ENCODE measurements at regions not wholly inside any gene's neighbourhood (a gene's known extent, or its start where the extent isn't known, plus 50 kb on each side); places are given as distances from the start of the nearest gene placed in this dataset.
A peak's percentile ranks its signal among the peaks of the same experiment; 100 is the strongest.
"Not testable (repeated sequence)": the region's sequence is repeated elsewhere in the genome, so short reads cannot be mapped to it uniquely, and the experiment has no call there.

GRCh38 chr15:37397266-37398022 is 297.1 kb upstream of the MEIS2 start:
- no peak for DNase-seq (ENCODE audit: low spot score)
- FAIRE-seq = no peak

- no peak for DNase-seq (ENCODE audit: low spot score)
- no peak for FAIRE-seq
These were observed 315.8 kb upstream of the MEIS2 start for GRCh38 chr15:37416103-37416502.

- DNase-seq (ENCODE audit: low spot score) (peak; percentile 8), FAIRE-seq (no peak)
These were observed 325.2 kb upstream of the MEIS2 start for GRCh38 chr15:37425541-37425940.

- DNase-seq (ENCODE audit: low spot score); FAIRE-seq: not testable (repeated sequence)
These were observed 327.0 kb upstream of the MEIS2 start for GRCh38 chr15:37427393-37427792.

- FAIRE-seq (no peak), DNase-seq (ENCODE audit: low spot score) (no peak)
These were observed 346.6 kb upstream of the MEIS2 start for GRCh38 chr15:37446921-37447320.

GRCh38 chr15:37452498-37452897 is 352.1 kb upstream of the MEIS2 start:
- FAIRE-seq = no peak
- DNase-seq (ENCODE audit: low spot score) = no peak

GRCh38 chr15:37480482-37480881 is 380.1 kb upstream of the MEIS2 start:
- FAIRE-seq = no peak

GRCh38 chr15:37481126-37481525 is 380.8 kb upstream of the MEIS2 start:
- FAIRE-seq = no peak
- DNase-seq (ENCODE audit: low spot score) = no peak

More at GRCh38 chr15:37480482-37480881, 380.1 kb upstream of the MEIS2 start:
- DNase-seq (ENCODE audit: low spot score) = no peak

GRCh38 chr15:37483779-37484178 is 383.4 kb upstream of the MEIS2 start:
- FAIRE-seq (no peak), DNase-seq (ENCODE audit: low spot score) (no peak)

GRCh38 chr15:37485056-37485455 is 384.7 kb upstream of the MEIS2 start:
- no peak for FAIRE-seq
- DNase-seq (ENCODE audit: low spot score) = no peak

GRCh38 chr15:37490707-37491106 is 390.4 kb upstream of the MEIS2 start:
- no peak for DNase-seq (ENCODE audit: low spot score)
- no peak for FAIRE-seq

- DNase-seq (ENCODE audit: low spot score) (no peak), FAIRE-seq (no peak)
These were observed 416.3 kb upstream of the MEIS2 start for GRCh38 chr15:37516621-37517020.

- DNase-seq (ENCODE audit: low spot score) (no peak), FAIRE-seq (no peak)
These were observed 417.0 kb upstream of the MEIS2 start for GRCh38 chr15:37517191-37517895.

- FAIRE-seq = no peak
- no peak for DNase-seq (ENCODE audit: low spot score)
These were observed 416.0 kb upstream of the TMCO5A start for GRCh38 chr15:37518436-37518835.

- FAIRE-seq (no peak), DNase-seq (ENCODE audit: low spot score) (no peak)
These were observed 414.4 kb upstream of the TMCO5A start for GRCh38 chr15:37520026-37520425.

GRCh38 chr15:37520882-37521281 is 413.6 kb upstream of the TMCO5A start:
- DNase-seq (ENCODE audit: low spot score) (no peak), FAIRE-seq (no peak)

GRCh38 chr15:37524601-37525000 is 409.8 kb upstream of the TMCO5A start:
- FAIRE-seq (no peak), DNase-seq (ENCODE audit: low spot score) (no peak)

- FAIRE-seq (no peak), DNase-seq (ENCODE audit: low spot score) (no peak)
These were observed 406.0 kb upstream of the TMCO5A start for GRCh38 chr15:37528432-37528831.

- no peak for DNase-seq (ENCODE audit: low spot score)
- no peak for FAIRE-seq
These were observed 397.4 kb upstream of the TMCO5A start for GRCh38 chr15:37536967-37537605.

GRCh38 chr15:37537802-37538201 is 396.6 kb upstream of the TMCO5A start:
- DNase-seq (ENCODE audit: low spot score) (no peak), FAIRE-seq (no peak)

- no peak for FAIRE-seq
- DNase-seq (ENCODE audit: low spot score) = no peak
These were observed 386.3 kb upstream of the TMCO5A start for GRCh38 chr15:37548116-37548515.

GRCh38 chr15:37550360-37551024 is 383.9 kb upstream of the TMCO5A start:
- FAIRE-seq (no peak), DNase-seq (ENCODE audit: low spot score) (no peak)
